ENCODE measurements at regions not wholly inside any gene's neighbourhood (a gene's known extent, or its start where the extent isn't known, plus 50 kb on each side); places are given as distances from the start of the nearest gene placed in this dataset.

- Histone ChIP-seq H3K27ac (no peak overlapping the region), H3K4me3 (ENCODE audit: low read depth, low read length) (no peak overlapping the region), H3K27me3 (replicated peaks) (no peaks in the 10 kb centered on the region), H3K36me3 (replicated peaks) (no peaks in the 10 kb centered on the region)
- DNase-seq = no peak
- no peak for TF ChIP-seq CTCF (IDR thresholded peaks at IDR 0.05; ENCODE audit: low read depth, low read length, missing control alignments)
- in situ Hi-C loops (cut with HindIII; ENCODE audit: low pct_ligation_motif_present, low sequenced_read_pairs) = no loop called here
These were observed 998.5 kb upstream of the CDH6 start for GRCh38 chr5:30195036-30195435.

DNA sequence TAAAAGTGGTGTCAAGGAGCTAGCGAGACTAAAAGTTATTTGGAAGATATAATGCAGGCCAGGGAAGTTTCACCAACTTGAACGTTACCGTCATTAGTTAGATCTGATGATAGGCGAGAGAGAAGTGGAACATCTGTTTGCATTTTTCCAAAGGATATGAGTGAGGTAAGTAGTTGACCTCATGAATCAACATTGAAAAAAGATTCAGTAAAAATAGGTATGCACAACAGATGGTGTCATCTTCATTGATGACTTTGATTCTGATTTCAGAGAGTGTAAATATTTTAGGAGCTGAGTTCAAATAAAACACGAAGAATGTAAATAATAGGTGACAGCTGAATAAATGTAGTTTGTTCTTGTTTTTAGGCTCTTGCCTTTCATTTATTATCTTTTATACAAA is 998.9 kb upstream of the CDH6 start:
- in situ Hi-C loops (cut with HindIII; ENCODE audit: low pct_ligation_motif_present, low sequenced_read_pairs) = no loop called here
- Histone ChIP-seq H3K27me3 (replicated peaks) (no peaks in the 10 kb centered on the region), H3K4me3 (ENCODE audit: low read depth, low read length) (no peak overlapping the region), H3K27ac (no peak overlapping the region), H3K36me3 (replicated peaks) (no peaks in the 10 kb centered on the region)
- DNase-seq = no peak
- TF ChIP-seq CTCF (IDR thresholded peaks at IDR 0.05; ENCODE audit: low read depth, low read length, missing control alignments) = no peak

- H3K4me3 ChIP-seq (ENCODE audit: low read depth, low read length) = no peak overlapping the region
- H3K27ac ChIP-seq = no peak overlapping the region
- in situ Hi-C loops (cut with HindIII; ENCODE audit: low pct_ligation_motif_present, low sequenced_read_pairs) = no loop called here
- no peaks in the 10 kb centered on the region for H3K27me3 ChIP-seq (replicated peaks)
- no peak for DNase-seq
- no peak for TF ChIP-seq CTCF (IDR thresholded peaks at IDR 0.05; ENCODE audit: low read depth, low read length, missing control alignments)
- no peaks in the 10 kb centered on the region for H3K36me3 ChIP-seq (replicated peaks)
These were observed 1009.7 kb upstream of the CDH6 start for GRCh38 chr5:30183795-30184194.

- Histone ChIP-seq H3K27me3 (replicated peaks) (no peaks in the 10 kb centered on the region), H3K4me3 (ENCODE audit: low read depth, low read length) (no peak overlapping the region), H3K27ac (no peak overlapping the region), H3K36me3 (replicated peaks) (no peaks in the 10 kb centered on the region)
- no peak for TF ChIP-seq CTCF (IDR thresholded peaks at IDR 0.05; ENCODE audit: low read depth, low read length, missing control alignments)
- in situ Hi-C loops (cut with HindIII; ENCODE audit: low pct_ligation_motif_present, low sequenced_read_pairs) = no loop called here
- no peak for DNase-seq
These were observed 1037.3 kb upstream of the CDH6 start for GRCh38 chr5:30156156-30156555.

DNA sequence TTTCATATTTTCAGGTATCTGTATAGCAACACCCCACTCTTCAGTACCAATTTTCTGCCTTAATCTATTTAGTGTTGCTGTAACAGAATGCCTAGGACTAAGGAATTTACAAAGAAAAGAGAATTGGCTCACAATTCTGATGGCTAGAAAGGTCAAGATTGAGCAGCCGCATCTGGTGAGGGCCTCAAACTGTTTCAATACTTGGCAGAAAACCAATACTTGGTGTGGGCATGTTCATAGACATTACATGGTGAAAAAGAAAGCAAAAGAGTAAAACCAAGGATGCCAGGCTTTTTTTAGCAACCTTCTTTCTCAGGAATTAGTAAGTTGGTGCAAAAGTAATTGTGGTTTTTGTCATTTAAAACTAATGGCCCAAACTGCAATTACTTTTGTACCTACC is 1041.1 kb upstream of the CDH6 start:
- in situ Hi-C loops (cut with HindIII; ENCODE audit: low pct_ligation_motif_present, low sequenced_read_pairs) = no loop called here
- no peak for DNase-seq
- Histone ChIP-seq H3K36me3 (replicated peaks) (no peaks in the 10 kb centered on the region), H3K27ac (no peak overlapping the region), H3K27me3 (replicated peaks) (no peaks in the 10 kb centered on the region), H3K4me3 (ENCODE audit: low read depth, low read length) (no peak overlapping the region)
- TF ChIP-seq CTCF (IDR thresholded peaks at IDR 0.05; ENCODE audit: low read depth, low read length, missing control alignments) = no peak

DNA sequence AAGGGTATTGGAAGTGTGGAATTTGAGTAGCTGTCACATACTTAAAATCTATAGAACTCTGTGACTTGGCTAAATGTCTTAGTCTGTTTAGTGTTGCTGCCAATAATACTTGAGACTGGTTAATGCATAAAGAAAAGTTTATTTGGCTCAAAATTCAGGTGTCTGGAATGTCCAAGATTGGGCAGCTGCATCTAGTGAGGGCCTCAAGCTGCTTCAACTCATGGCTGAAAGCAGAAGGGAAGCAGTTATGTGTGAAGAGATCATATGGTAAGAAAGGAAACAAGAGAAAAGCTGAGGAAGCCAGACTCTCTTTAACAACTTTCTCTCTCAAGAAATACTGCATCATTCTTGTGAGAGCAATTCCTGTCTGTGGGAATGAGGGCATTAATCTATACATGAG is 1043.3 kb upstream of the CDH6 start:
- in situ Hi-C loops (cut with HindIII; ENCODE audit: low pct_ligation_motif_present, low sequenced_read_pairs) = no loop called here
- Histone ChIP-seq H3K27ac (no peak overlapping the region), H3K4me3 (ENCODE audit: low read depth, low read length) (no peak overlapping the region), H3K36me3 (replicated peaks) (no peaks in the 10 kb centered on the region), H3K27me3 (replicated peaks) (no peaks in the 10 kb centered on the region)
- DNase-seq = no peak
- no peak for TF ChIP-seq CTCF (IDR thresholded peaks at IDR 0.05; ENCODE audit: low read depth, low read length, missing control alignments)

All from brain microvascular endothelial cell (primary cell).